Prostate gland (tissue), 2 donors: ENCODE measurements at regions not wholly inside any gene's neighbourhood (a gene's known extent, or its start where the extent isn't known, plus 50 kb on each side); places are given as distances from the start of the nearest gene placed in this dataset.

Experiments
- POLR2A ChIP-seq: fragments of 450-650 bp; IDR thresholded peaks from one replicate; pipeline ENCODE4 v1.6.1; 2016; ENCODE audit warnings: antibody characterized with exemption, mild to moderate bottlenecking
- POLR2AphosphoS5 ChIP-seq: sonication (generic); formaldehyde crosslinking; IDR thresholded peaks from one replicate; pipeline ENCODE4 v1.6.1; 2017; ENCODE audit warnings: antibody characterized with exemption
- TF ChIP-seq, protein P1 (sequence below), 4 experiments: fragments of 200-600 bp in 2 of 4; fragments of 450-650 bp in 2 of 4; sonication (generic) in 2 of 4; IDR thresholded peaks; 1 replicate in 3 of 4; 2 replicates in 1 of 4; pipeline ENCODE4 v1.5.1; 2016 to 2019; ENCODE audit warnings: antibody characterized with exemption in 4 of 4, mild to moderate bottlenecking in 2 of 4, moderate library complexity in 2 of 4

DNA sequence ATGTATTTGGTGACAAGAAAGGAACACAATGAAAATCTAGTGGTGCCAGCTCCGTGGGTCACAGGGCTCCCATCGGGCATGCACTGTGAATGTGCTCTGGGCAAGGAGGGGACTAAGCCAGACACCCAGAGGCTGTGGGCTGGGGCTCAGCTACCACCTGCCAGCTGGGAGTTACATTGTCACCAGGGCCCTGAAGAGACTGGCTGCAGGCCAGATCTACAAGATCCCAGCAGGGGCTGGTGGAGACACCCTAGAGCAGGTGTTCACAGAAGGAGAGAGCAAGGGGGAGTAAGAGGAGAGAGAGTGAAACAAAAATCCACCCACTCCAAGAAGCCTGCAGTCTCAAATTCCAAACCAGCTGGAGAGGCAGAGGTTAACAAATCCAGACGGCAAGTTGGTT, 116.6 kb upstream of the ADCY1 start:
- no peak for TF ChIP-seq POLR2A
- no peak for TF ChIP-seq POLR2AphosphoS5
- TF ChIP-seq, protein P1, sequence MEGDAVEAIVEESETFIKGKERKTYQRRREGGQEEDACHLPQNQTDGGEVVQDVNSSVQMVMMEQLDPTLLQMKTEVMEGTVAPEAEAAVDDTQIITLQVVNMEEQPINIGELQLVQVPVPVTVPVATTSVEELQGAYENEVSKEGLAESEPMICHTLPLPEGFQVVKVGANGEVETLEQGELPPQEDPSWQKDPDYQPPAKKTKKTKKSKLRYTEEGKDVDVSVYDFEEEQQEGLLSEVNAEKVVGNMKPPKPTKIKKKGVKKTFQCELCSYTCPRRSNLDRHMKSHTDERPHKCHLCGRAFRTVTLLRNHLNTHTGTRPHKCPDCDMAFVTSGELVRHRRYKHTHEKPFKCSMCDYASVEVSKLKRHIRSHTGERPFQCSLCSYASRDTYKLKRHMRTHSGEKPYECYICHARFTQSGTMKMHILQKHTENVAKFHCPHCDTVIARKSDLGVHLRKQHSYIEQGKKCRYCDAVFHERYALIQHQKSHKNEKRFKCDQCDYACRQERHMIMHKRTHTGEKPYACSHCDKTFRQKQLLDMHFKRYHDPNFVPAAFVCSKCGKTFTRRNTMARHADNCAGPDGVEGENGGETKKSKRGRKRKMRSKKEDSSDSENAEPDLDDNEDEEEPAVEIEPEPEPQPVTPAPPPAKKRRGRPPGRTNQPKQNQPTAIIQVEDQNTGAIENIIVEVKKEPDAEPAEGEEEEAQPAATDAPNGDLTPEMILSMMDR (IDR thresholded peaks at IDR 0.05), result no peak
